Neural progenitor cell (in vitro differentiated cells): ENCODE measurements at regions not wholly inside any gene's neighbourhood (a gene's known extent, or its start where the extent isn't known, plus 50 kb on each side); places are given as distances from the start of the nearest gene placed in this dataset.

ENCODE experiments used
- CTCF ChIP-seq: fragments of 200-600 bp; sonication (generic); IDR thresholded peaks from 2 replicates; pipeline ENCODE4 v1.5.1; 2017; ENCODE audit warnings: antibody characterized with exemption, mild to moderate bottlenecking
- EZH2 ChIP-seq: fragments of 200-600 bp; sonication (generic); IDR thresholded peaks from 2 replicates; pipeline ENCODE4 v1.6.1; 2017; ENCODE audit warnings: antibody characterized with exemption, mild to moderate bottlenecking, moderate library complexity

DNA sequence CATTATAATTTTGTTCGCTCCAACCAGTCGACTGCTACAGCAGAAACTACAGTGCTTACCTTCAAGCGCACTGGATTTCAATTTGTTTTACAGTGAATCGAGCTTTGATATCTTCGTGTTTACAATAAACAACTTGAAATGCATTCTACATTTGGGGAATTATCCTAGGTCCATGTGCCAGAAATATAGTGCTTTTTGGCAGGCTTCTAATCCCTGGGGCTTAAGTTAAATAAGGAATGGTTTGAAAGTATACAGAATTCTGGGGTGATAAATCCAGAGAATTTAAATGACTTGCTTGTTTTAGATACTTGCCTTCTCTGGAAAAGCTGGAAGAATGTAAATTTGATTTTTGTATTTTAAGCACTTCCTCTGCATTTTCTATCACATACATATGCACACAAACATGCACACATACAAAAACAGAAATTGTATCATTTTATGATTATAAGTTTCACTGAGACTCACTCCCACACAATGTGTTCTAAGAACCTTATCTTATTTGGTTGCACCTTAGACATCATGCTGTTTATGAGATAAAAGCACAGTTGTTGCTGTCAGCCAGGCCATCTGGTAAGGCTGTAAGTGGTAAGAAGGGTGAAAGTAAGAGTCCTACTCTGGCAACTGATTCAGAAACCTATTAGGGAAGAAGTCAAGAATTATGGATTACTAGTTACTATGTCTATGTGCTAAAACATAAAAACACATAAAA lies 347.2 kb upstream of the KCND2 start:
- TF ChIP-seq CTCF (no peak), EZH2 (no peak)
